NCI-H1436 treated with DMSO at 0.1 percent for 48 hours (cell line): ENCODE measurements at regions not wholly inside any gene's neighbourhood (a gene's known extent, or its start where the extent isn't known, plus 50 kb on each side); places are given as distances from the start of the nearest gene placed in this dataset.

Experiments used
- DNase-seq: peaks from one replicate; lab custom pipeline; 2025; lab: John Stamatoyannopoulos, UW

DNA sequence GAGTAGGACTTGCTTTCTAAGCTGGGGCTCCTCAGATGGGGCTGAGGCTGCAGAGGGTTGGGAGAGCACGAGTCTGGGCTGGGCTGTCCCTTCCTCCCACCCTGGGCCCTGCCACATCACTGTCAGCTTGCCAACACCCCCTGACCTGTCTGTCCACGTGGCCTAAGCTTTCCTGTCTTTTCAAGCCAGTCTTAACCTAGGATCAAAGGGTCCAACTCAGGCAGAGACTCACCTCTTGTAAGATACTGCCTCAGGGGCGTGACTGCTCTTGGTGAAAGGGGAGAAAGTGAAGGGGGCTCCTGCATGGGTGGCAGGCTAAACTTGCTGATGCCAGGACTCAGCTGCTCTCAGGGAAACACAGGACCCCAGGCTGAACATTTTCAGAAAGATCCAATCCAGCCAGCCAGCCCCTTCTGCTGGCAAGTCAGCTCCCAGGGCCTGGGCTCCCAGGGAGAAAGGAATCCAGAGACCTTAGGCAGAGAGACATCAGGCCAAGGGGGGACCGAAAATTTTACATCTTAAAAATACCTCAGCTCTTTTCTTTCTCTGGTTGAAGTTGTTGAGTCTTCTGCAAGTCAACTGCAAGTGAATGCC, 144.2 kb upstream of the ID2 start:
- DNase-seq = no peak

DNA sequence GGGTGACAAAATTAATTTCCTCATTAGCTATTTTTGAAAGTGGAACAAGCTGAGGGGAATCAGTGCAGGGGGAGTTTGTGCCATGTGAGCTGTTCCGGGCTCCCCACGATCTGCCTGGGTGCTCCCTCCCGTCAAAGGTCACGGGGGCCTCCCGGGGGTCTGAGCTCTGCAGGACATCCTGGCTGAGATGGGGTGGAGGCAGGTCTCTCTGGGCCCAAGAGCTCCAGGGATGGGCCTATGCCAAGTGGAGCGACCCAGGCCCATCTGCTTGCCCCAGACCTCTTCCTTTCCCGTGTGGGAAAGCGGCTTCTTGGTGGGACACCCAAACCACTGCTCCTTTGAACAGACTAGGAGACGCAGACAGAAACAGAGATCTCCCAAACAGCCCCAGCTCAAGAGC, 143.3 kb upstream of the ID2 start:
- no peak for DNase-seq

DNA sequence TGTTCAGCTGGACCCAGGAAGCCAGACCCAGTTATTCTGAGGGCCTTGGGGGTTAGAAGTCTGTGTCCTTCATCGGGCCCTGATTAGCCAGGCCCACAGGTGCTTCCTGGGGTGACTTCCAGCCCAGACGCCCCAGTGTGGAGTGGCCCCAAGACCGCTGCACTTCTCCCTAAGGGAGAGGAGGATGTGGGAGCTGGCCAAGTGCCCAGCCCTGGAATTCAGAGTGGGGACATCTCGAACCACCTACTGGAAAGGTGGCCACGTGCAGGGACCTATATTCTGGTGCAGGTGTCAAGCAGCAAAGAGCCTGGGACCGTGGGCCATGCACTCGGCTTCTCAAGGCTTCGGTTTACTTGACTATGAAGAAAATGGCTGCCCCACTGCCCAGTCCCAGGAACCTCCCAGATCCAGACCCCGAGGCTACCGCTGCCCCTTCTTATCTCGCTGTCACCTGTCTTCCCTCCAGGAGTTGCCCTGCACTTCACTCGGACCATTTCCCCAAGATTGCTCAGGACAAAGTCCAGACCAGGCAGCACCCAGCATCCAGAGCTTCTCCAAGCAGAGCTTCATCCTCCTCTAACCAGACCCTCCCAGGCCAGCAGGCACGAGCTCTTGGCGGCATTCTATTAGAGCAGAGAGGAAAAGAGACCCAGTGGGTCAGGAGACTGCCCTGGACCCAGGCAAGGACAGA, 142.8 kb upstream of the ID2 start:
- DNase-seq = no peak

GRCh38 chr2:8539743-8540551, 141.9 kb upstream of the ID2 start:
- DNase-seq = no peak

- no peak for DNase-seq
Observed at GRCh38 chr2:8540552-8541055, 141.3 kb upstream of the ID2 start.

DNA sequence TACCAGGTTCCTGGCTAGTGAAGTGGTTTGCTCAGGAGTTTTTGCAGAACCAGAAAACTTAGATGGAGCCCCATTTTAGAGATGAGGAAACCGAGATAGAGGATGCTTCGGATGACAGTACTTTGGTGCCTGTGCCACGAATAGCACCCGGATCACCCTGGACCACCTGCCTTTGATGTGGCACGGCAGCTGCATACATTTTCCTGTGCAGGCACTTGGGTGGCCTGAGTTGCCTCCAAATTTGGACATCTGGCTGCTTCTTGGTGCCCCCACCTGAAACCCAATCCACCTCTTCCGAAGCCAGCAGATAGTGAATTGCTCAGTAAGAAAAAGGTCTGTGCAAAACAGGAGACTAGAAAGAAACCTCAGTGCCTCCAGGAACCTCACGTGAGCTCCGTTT, 140.6 kb upstream of the ID2 start:
- DNase-seq = no peak

GRCh38 chr2:8541636-8542035, 140.2 kb upstream of the ID2 start:
- no peak for DNase-seq

DNA sequence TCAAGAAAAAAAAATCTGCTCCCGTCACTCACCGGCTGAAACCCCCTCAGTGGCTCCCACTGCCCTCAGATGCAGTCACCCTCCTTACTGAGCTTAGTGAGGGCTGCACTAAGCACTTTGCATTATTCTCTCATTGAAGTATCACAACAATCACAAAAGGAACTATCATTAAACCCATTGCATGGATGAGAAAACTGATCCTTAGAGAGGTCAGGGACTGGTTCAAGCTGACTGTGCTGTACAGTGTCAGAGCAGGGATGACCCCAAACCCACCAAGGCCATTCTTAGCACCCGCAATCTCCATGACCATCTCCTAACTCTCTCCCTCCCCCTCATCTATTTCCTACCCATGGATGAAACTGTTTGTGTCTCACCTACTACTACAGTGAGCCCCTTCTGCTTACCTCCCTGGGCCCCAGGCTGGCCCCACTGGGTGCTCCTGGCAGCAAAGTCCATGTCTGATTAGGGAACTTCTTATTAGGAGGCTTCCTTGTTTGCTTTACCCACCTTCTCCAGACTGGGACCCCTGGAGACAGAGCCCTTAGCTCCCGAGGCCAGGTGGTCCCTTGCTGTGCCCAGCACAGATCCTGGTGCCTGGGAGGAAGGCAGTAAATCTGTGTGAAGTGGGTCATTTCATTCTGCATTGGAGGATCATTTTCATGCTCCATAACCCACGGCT, 139.3 kb upstream of the ID2 start:
- no peak for DNase-seq

GRCh38 chr2:8543060-8543382, 138.8 kb upstream of the ID2 start:
- no peak for DNase-seq

DNA sequence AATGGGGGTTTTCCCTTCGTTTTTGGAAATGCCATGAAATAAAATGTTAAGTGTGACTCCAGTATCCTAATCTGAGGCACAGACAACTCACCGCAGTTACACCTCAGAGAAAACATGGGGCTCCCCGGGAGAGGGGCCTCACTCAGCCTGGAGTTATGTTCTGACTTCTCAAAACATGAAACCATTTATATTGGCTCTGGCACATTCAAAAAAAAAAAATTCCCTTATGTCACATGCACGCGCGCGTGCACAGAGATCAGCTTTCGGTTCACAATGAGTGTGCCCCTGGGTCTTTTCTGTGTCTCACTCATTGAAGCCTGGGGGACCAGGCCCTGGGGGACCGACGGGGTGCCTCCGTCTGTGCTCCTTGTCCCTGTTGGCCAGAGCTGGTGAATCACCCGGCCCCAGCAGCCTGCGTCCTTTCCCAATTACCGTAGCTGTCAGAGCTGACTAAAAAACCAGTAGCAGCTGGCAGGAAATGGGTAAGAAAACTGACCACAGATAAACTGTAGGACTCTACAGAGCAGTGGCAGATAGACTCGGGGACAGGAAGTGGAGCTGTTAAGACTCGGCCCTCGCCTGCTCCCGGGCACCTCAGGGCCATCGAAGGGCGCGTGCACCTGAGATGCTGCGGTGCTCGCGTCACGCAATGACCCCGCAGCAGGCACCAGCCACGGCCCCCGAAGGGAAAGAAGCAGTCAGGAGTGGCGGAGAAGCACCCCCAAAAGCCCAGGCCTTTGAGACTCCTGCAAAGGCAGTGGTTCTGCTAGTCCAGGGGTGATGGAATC, 138.3 kb upstream of the ID2 start:
- no peak for DNase-seq

DNA sequence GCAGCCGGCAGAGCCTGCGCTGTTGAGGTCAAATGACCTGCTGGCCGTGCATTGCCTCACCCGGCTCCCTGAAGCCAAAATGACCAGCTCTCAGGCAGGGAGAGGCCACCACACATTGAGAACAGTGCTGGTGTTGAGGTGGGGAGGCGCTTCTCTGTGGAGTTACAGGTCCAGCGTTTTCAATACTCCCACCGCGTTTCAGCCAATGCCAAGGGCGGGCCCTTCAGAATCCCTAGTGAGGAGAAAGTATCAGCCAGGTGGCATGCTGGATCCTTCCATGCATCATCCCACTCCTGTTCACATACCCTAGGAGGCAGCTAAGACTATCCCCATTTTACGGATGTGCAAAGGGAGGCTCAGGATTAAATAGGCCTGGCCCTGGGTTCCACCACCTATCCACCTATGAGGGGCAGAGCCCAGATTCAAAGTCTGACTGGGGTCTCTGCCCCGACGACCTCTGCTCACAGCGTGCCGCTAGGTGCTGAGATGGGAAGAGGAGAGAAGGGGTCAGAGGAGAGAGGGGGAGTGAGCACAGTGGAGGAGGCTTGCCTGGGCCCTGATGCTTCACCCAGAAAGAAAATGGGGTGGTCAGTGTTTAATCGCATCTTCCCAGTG, 137.6 kb upstream of the ID2 start:
- no peak for DNase-seq

GRCh38 chr2:8544786-8545694, 136.8 kb upstream of the ID2 start:
- DNase-seq = no peak

GRCh38 chr2:8545695-8546611, 135.9 kb upstream of the ID2 start:
- DNase-seq = no peak

DNA sequence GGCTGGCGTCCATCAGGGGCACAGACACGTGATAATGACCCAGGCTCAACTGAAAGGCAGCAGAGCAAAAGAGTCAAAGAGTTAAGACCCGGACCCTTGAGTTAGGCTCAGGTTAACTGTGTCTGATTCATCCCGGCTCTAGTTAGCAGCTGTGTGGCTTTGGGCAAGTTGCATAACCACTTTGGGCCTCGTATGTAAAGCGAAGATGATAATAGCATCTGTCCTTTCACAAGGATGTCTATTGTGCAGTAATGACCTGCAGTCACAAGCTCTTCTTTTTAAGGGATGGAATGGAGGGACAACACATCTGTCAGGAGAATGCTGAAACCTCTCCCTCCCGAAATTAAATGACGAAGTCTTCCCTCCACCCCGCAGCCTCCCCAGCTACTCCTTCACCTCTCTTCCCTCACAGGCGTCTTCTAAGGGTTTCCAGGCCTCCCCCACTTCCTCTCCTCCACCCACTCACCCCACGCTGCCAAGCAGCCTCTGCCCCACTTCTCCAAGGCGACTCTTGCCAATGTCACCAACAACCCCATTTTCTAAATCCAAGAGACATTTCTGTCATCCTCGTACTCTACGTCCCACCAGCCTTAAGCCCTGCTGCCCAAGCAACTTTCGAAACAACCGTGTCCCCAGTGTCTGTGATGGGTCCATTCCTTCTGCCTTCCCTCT, 135.1 kb upstream of the ID2 start:
- no peak for DNase-seq

GRCh38 chr2:8547284-8548064, 134.4 kb upstream of the ID2 start:
- DNase-seq = no peak

DNA sequence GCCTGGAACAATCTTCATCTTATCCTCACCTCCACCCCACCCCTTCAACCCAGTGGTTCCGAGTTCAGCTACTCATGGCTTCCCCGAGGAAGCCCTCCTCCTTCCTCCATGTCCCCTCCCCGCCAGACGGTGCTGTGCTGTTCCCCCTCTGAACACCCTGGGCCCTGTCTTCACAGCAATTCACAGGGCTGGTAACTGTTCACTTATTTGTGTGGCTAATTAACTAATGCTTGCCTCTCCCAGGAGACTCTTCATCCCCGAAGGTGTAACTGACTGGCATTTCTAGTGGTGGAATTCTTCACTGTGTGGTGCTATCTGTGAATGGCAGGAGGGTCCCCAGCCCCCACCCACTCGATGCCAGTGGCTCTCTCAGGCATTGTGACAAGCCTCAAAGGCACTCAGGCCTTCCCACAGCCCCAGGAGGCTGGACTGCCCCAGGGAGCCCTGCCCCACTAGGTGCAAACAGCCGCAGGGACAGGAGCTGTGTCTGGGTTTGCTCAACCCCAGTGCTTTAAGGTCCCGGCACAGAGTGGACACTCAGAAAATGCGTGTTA, 133.7 kb upstream of the ID2 start:
- no peak for DNase-seq

- DNase-seq = no peak
Observed at GRCh38 chr2:8548619-8549150, 133.2 kb upstream of the ID2 start.
